Inflammatory macrophage treated with lipopolysaccharide for 4 hours (primary cell): ENCODE measurements at regions not wholly inside any gene's neighbourhood (a gene's known extent, or its start where the extent isn't known, plus 50 kb on each side); places are given as distances from the start of the nearest gene placed in this dataset.

Source experiments
- DNase-seq: peaks from one replicate; pipeline ENCODE4 v3.0.0-alpha.2; 2020

- no peak for DNase-seq
These were observed 55.4 kb upstream of the RNF180 start for GRCh38 chr5:64110222-64110621.

GRCh38 chr5:64108674-64109073, 57.0 kb upstream of the RNF180 start:
- DNase-seq = no peak

- no peak for DNase-seq
These were observed 65.4 kb upstream of the RNF180 start for GRCh38 chr5:64100203-64100602.

- DNase-seq = no peak
These were observed 68.9 kb upstream of the RNF180 start for GRCh38 chr5:64096771-64097170.

DNA sequence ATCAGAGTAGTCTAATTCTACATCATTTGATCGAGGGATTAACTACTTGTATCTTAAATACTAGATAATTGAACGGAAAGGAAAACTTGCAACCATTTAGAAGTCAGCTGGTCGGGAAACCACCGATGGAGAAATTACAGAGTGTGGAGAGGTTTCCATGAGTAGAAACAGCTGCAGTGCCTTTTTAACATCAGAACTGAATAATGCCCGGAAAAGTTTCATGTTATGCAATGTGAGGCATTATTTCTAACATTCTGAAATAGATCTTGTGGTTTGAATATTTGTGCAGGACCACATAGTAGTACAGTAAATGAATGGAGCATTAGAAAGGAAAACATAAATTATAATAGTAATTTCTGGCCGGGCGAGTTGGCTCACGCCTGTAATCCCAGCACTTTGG, 88.1 kb upstream of the RNF180 start:
- no peak for DNase-seq

- DNase-seq = peak; percentile 3
These were observed 91.1 kb upstream of the RNF180 start for GRCh38 chr5:64074533-64074932.

DNA sequence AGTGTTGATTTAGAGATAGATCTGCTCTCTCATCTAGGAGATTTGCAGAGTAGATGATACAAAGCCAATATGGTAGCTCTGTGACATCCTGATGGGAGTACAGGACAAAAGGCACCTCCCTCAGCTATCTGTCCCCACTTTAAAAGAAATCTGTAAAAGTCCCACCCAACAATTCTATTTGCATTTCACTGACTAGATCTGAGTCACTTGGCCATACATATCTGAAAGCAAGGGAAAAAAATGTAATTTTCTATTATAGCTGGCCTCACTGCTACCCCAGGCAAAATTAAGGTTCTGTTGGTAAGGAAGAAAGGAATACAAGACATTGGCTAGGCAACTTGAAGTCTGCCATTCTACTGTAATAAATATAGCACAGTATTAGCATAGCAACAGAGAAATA, 96.2 kb upstream of the RNF180 start:
- no peak for DNase-seq

- DNase-seq = no peak
These were observed 88.1 kb upstream of the HTR1A start for GRCh38 chr5:64050296-64050695.

- DNase-seq = no peak
These were observed 78.2 kb upstream of the HTR1A start for GRCh38 chr5:64040490-64040889.

DNA sequence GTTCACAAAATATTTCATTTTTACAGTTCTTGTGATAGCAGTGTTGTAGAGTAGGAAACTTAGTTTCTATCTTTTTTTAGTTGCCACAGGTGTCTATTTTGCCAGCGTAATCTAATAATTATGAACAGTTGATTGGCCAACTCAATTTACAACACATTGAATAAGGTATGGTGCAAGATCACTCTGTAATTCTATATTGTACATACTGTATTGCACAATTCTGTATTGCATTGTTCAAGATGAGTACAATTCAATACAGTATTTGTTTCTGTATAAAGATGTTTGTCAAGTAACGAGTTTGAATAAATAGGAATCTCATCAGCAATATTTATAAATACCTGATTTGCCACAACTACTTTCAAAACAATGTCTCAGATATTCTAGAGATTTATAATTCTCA, 64.2 kb upstream of the HTR1A start:
- DNase-seq = no peak

DNA sequence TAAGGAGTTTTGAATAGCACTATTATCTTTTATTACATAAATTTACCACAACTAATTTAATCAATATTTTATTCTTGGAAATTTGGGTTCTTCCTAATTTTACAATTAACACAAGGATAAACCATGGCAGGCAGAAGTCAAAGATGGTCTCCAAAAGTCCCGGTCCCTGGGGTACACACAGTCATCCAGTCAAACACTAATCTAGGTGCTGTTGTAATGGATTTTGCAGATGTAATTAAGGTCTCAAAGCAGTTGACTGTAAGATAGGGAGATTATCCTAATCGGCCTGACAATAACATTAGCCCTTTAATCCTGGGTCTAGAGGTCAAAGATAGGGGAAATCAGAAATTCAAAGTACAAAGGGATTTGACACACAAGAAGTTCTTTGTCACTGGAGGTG, 57.5 kb upstream of the HTR1A start:
- no peak for DNase-seq

- no peak for DNase-seq
These were observed 56.7 kb upstream of the HTR1A start for GRCh38 chr5:64018966-64019365.

- DNase-seq = no peak
These were observed 53.6 kb upstream of the HTR1A start for GRCh38 chr5:64015824-64016223.
